GM23338 (cell line): ENCODE measurements at regions not wholly inside any gene's neighbourhood (a gene's known extent, or its start where the extent isn't known, plus 50 kb on each side); places are given as distances from the start of the nearest gene placed in this dataset.

Experiments used
- CREB1 ChIP-seq: fragments of 250-450 bp; sonication (Bioruptor Pico); IDR thresholded peaks from 2 replicates; pipeline ENCODE4 v1.5.0; 2020; ENCODE audit warnings: low read depth, mild to moderate bottlenecking, moderate library complexity
- CTCF ChIP-seq, 2 experiments: fragments of 200-600 bp in 1 of 2; sonication (generic) in 1 of 2; conservative IDR thresholded peaks; 2 replicates each; pipeline versions ENCODE4 v1.5.1 to v1.6.1; 2016 to 2017; ENCODE audit warnings: antibody characterized with exemption in 2 of 2, low read depth in 2 of 2, mild to moderate bottlenecking in 2 of 2, moderate library complexity in 1 of 2
- POLR2AphosphoS5 ChIP-seq: IDR thresholded peaks from 2 replicates; pipeline ENCODE4 v1.6.1; 2016; ENCODE audit warnings: antibody characterized with exemption, low read depth

GRCh38 chr5:40413743-40414142 is 266.0 kb upstream of the PTGER4 start:
- TF ChIP-seq CREB1 (CRISPR knock-in tag) (no peak), CTCF (conservative IDR thresholded peaks at IDR 0.05; ENCODE audit: low read depth in 2 of 2) (no peak), POLR2AphosphoS5 (no peak)
